ENCODE measurements at regions not wholly inside any gene's neighbourhood (a gene's known extent, or its start where the extent isn't known, plus 50 kb on each side); places are given as distances from the start of the nearest gene placed in this dataset.

- intact Hi-C loops (cut with DNase I; ENCODE audit: low total_unique reads) = no loop called here
- H3K9me3 ChIP-seq = no peaks in the 10 kb centered on the region
- no peaks in the 10 kb centered on the region for H3K36me3 ChIP-seq
- H3K4me3 ChIP-seq = no peak overlapping the region
- no peak overlapping the region for H3K27ac ChIP-seq
- no peak for DNase-seq
- H3K4me1 ChIP-seq = no peaks in the 10 kb centered on the region
- TF ChIP-seq CTCF (IDR thresholded peaks at IDR 0.05) = no peak
- H3K27me3 ChIP-seq = no peaks in the 10 kb centered on the region
These were observed 459.5 kb downstream of the FBXO15 start for GRCh38 chr18:73688161-73688560.

DNA sequence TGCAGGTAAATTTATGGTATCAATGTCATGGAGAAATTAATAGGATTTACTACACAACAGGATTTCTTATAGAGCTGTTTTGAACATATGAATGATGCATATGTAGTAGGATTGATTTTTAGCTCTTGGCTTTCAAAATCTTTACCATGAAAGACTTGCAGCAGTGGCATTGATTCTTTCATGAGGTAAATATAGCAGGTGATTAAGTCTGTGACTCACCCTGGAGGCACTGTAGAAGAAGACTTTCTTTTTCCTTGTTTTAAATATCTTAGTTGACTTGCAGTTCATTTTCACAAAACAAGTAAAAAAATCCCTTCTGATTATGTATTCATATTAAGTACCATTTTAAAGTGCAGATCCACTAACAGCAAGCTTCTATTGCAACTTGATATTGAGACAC, 463.0 kb downstream of the FBXO15 start:
- H3K27ac ChIP-seq = no peak overlapping the region
- no peak overlapping the region for H3K4me3 ChIP-seq
- no peaks in the 10 kb centered on the region for H3K9me3 ChIP-seq
- H3K27me3 ChIP-seq = no peaks in the 10 kb centered on the region
- no peaks in the 10 kb centered on the region for H3K4me1 ChIP-seq
- no peak for DNase-seq
- intact Hi-C loops (cut with DNase I; ENCODE audit: low total_unique reads) = no loop called here
- TF ChIP-seq POLR2A (IDR thresholded peaks at IDR 0.05) (no peak), CTCF (IDR thresholded peaks at IDR 0.05) (no peak)
- H3K36me3 ChIP-seq = no peaks in the 10 kb centered on the region

- Histone ChIP-seq H3K27me3 (no peaks in the 10 kb centered on the region), H3K4me1 (no peaks in the 10 kb centered on the region), H3K36me3 (no peaks in the 10 kb centered on the region), H3K27ac (no peak overlapping the region), H3K4me3 (no peak overlapping the region), H3K9me3 (no peaks in the 10 kb centered on the region)
- DNase-seq = no peak
- TF ChIP-seq CTCF (IDR thresholded peaks at IDR 0.05) (no peak), POLR2A (IDR thresholded peaks at IDR 0.05) (no peak)
- intact Hi-C loops (cut with DNase I; ENCODE audit: low total_unique reads) = no loop called here
These were observed 464.0 kb downstream of the FBXO15 start for GRCh38 chr18:73683409-73684238.

DNA sequence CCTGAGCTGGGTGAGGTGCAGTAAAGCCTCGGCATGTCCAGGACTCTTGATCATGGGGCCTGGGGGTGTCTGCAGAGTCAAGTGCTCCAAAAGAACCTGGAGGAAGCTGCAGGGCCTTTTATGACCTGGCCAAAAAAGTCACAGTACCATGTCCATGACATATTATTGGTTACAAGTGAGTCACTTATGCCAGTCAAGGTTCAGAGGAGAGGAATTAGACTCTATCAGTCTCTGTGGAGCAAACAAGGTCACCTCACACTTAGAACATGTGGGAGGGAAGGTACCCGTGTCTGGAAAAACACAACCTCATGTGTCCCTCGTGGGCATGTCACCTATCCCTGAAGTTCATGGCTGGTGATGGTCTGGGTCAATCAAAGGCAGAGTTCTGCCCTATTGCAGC, 465.7 kb downstream of the FBXO15 start:
- no peak for DNase-seq
- intact Hi-C loops (cut with DNase I; ENCODE audit: low total_unique reads) = no loop called here

More for the DNA sequence above, 465.7 kb downstream of the FBXO15 start:
- no peak for TF ChIP-seq CTCF (IDR thresholded peaks at IDR 0.05)
- no peak for TF ChIP-seq POLR2A (IDR thresholded peaks at IDR 0.05)
- no peaks in the 10 kb centered on the region for H3K36me3 ChIP-seq
- no peaks in the 10 kb centered on the region for H3K9me3 ChIP-seq
- H3K4me1 ChIP-seq = no peaks in the 10 kb centered on the region
- no peak overlapping the region for H3K4me3 ChIP-seq
- H3K27ac ChIP-seq = no peak overlapping the region
- no peaks in the 10 kb centered on the region for H3K27me3 ChIP-seq
